Uterus (tissue), 2 donors: ENCODE measurements at regions not wholly inside any gene's neighbourhood (a gene's known extent, or its start where the extent isn't known, plus 50 kb on each side); places are given as distances from the start of the nearest gene placed in this dataset.

Source experiments
- POLR2A ChIP-seq, 2 donors: fragments of 450-650 bp; IDR thresholded peaks; one replicate each; pipeline ENCODE4 v1.6.1; 2016; ENCODE audit warnings: antibody characterized with exemption in 2 of 2, mild to moderate bottlenecking in 1 of 2, moderate library complexity in 1 of 2
- TF ChIP-seq, protein P1 (sequence below), 4 experiments: fragments of 200-600 bp in 2 of 4; fragments of 450-650 bp in 2 of 4; sonication (generic) in 2 of 4; IDR thresholded peaks; one replicate each; pipeline ENCODE4 v1.5.1; 2016 to 2019; ENCODE audit warnings: antibody characterized with exemption in 4 of 4, mild to moderate bottlenecking in 2 of 4, moderate library complexity in 1 of 4

DNA sequence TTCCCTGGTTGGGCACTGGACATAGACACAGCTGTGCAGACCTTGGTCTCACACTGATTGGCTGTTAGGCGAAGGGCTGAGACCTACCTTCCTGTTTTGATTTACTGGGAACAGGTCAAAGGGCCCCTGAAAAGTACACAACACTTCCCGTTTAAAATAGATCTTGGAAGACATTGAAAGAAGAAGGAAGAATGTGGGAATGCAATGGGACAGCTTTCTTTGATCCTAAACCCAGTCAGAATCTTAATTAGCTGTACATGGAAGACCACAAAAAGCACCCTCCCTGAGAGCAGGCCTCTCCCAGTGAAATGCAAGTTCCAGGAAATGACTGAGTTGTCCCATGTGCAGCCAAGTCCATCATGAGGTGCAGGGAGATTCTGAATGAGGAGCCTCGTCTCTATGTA lies 83.6 kb upstream of the EXOC2 start:
- TF ChIP-seq POLR2A (IDR thresholded peaks at IDR 0.05), result no peak
- TF ChIP-seq, protein P1, sequence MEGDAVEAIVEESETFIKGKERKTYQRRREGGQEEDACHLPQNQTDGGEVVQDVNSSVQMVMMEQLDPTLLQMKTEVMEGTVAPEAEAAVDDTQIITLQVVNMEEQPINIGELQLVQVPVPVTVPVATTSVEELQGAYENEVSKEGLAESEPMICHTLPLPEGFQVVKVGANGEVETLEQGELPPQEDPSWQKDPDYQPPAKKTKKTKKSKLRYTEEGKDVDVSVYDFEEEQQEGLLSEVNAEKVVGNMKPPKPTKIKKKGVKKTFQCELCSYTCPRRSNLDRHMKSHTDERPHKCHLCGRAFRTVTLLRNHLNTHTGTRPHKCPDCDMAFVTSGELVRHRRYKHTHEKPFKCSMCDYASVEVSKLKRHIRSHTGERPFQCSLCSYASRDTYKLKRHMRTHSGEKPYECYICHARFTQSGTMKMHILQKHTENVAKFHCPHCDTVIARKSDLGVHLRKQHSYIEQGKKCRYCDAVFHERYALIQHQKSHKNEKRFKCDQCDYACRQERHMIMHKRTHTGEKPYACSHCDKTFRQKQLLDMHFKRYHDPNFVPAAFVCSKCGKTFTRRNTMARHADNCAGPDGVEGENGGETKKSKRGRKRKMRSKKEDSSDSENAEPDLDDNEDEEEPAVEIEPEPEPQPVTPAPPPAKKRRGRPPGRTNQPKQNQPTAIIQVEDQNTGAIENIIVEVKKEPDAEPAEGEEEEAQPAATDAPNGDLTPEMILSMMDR (IDR thresholded peaks at IDR 0.05), result no peak
